WERI-Rb-1 (cell line): ENCODE measurements at regions not wholly inside any gene's neighbourhood (a gene's known extent, or its start where the extent isn't known, plus 50 kb on each side); places are given as distances from the start of the nearest gene placed in this dataset.

ENCODE experiments used
- DNase-seq: peaks from one replicate; pipeline ENCODE4 v3.0.0-alpha.2; 2020
- H3K27ac ChIP-seq: fragments of 250-450 bp; sonication (Bioruptor Pico); 2 replicates; pipeline ENCODE4 v1.5.1; 2020; ENCODE audit warnings: mild to moderate bottlenecking, moderate library complexity
- H3K27me3 ChIP-seq: fragments of 250-450 bp; sonication (Bioruptor Pico); 2 replicates; pipeline ENCODE4 v1.5.1; 2021; ENCODE audit warnings: mild to moderate bottlenecking, low read depth, moderate library complexity; ENCODE audit not compliant: insufficient read depth, severe bottlenecking
- H3K36me3 ChIP-seq: fragments of 250-450 bp; sonication (Bioruptor Pico); 2 replicates; pipeline ENCODE4 v1.5.1; 2020; ENCODE audit warnings: mild to moderate bottlenecking, moderate library complexity
- H3K4me3 ChIP-seq: 2 replicates; pipeline ENCODE4 v1.5.1; 2011; ENCODE audit warnings: low read depth, mild to moderate bottlenecking, control low read depth, low read length
- H3K9me3 ChIP-seq: fragments of 250-450 bp; sonication (Bioruptor Pico); 2 replicates; pipeline ENCODE4 v1.5.1; 2021; ENCODE audit warnings: mild to moderate bottlenecking, moderate library complexity; ENCODE audit not compliant: severe bottlenecking
- TF ChIP-seq, protein P1 (sequence below): IDR thresholded peaks from 2 replicates; pipeline ENCODE4 v1.5.1; 2011; ENCODE audit warnings: low read depth, mild to moderate bottlenecking, control low read depth, inconsistent platforms, low read length

DNA sequence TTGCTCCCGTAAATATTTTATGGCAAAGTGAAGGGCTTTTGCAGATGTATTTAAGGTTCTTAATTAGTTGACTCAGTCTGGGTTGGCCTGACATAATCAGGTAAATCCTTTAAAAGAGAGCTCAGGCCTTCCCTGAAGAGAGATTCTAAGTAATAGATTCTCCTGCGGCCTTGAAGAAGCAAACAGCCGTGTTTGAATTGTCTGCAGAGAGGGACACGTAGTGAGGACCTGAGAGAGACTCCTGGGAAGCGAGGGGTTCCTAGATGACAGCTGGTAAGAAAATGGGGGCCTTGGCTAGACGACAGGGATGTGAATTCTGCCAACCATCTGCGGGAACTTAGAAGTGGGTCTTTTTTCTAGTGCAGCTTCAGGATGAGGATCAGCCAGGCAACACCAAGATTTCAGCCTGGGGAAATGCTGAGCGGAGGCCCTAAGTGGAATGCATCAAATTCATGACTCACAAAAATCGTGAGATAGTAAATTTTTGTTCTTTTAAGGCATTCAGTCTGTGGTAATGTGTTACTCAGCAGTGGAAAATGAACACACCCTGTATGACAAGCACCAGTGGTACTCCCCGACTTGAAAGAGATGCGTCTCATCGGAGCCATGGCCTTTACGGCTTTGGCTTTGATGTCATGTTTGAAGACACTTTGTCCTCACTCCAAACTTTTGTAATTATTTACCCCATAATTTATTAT lies 62.1 kb upstream of the SMIM21 start:
- DNase-seq = no peak
- TF ChIP-seq, protein P1, sequence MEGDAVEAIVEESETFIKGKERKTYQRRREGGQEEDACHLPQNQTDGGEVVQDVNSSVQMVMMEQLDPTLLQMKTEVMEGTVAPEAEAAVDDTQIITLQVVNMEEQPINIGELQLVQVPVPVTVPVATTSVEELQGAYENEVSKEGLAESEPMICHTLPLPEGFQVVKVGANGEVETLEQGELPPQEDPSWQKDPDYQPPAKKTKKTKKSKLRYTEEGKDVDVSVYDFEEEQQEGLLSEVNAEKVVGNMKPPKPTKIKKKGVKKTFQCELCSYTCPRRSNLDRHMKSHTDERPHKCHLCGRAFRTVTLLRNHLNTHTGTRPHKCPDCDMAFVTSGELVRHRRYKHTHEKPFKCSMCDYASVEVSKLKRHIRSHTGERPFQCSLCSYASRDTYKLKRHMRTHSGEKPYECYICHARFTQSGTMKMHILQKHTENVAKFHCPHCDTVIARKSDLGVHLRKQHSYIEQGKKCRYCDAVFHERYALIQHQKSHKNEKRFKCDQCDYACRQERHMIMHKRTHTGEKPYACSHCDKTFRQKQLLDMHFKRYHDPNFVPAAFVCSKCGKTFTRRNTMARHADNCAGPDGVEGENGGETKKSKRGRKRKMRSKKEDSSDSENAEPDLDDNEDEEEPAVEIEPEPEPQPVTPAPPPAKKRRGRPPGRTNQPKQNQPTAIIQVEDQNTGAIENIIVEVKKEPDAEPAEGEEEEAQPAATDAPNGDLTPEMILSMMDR = no peak
- no peak overlapping the region for H3K27ac ChIP-seq

DNA sequence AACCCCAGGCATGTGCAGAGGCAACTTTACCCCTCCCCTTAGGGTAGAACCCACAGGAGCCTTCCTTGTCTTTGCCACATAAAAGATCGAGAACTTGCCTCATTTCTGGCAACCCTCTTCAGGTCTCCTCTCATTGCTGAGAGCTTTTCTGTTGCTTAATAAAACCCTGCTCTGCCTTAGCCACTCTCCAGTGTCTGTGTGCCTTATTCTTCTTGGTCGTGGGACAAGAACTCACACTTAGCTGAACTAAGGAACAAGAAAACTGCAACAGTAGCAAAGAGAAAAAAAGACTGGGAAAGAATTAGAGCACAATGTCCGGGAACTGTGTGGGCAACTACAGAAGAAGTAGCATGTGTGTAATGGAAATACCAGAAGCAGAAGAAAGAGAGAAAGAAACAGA lies 56.2 kb upstream of the SMIM21 start:
- H3K4me3 ChIP-seq = no peak overlapping the region
- TF ChIP-seq, protein P1 = no peak
- peaks cover 7% of the 10 kb centered on the region for H3K9me3 ChIP-seq
- no peak for DNase-seq
- H3K27me3 ChIP-seq = no peaks in the 10 kb centered on the region
- H3K27ac ChIP-seq = no peak overlapping the region
- no peaks in the 10 kb centered on the region for H3K36me3 ChIP-seq

More for the DNA sequence above, 62.1 kb upstream of the SMIM21 start:
- no peak overlapping the region for H3K4me3 ChIP-seq
- H3K36me3 ChIP-seq = no peaks in the 10 kb centered on the region
- H3K9me3 ChIP-seq = no peaks in the 10 kb centered on the region
- H3K27me3 ChIP-seq = no peaks in the 10 kb centered on the region

GRCh38 chr18:75482880-75483279 lies 55.4 kb upstream of the SMIM21 start:
- Histone ChIP-seq H3K4me3 (no peak overlapping the region), H3K27ac (no peak overlapping the region), H3K36me3 (no peaks in the 10 kb centered on the region), H3K9me3 (peaks cover 7% of the 10 kb centered on the region), H3K27me3 (no peaks in the 10 kb centered on the region)
- TF ChIP-seq, protein P1 = no peak
- DNase-seq = no peak

DNA sequence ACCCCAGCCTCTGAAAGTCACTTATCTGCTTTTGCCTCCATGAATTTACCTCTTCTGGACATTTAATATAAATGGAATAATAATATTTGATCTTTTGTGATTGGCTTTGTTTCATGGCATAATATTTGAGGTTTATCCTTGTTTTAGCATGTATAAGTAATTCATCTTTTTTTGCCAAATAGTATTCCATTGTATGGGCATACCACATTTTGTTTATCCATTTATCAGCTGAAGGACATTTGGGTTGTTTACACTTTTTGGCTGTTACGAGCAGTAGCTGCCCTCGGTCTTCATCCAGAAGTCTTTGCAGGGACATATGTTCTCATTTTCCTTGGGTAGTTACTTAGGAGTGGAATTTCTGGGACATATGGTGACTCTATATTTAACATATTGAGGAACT lies 53.0 kb upstream of the SMIM21 start:
- no peaks in the 10 kb centered on the region for H3K36me3 ChIP-seq
- H3K4me3 ChIP-seq = no peak overlapping the region
- no peak overlapping the region for H3K27ac ChIP-seq
- TF ChIP-seq, protein P1 = no peak
- no peak for DNase-seq
- H3K27me3 ChIP-seq = no peaks in the 10 kb centered on the region
- H3K9me3 ChIP-seq = peaks cover 7% of the 10 kb centered on the region

- TF ChIP-seq, protein P1 = peak; percentile 64
- H3K27me3 ChIP-seq = no peaks in the 10 kb centered on the region
- peaks cover 7% of the 10 kb centered on the region for H3K9me3 ChIP-seq
- no peak overlapping the region for H3K4me3 ChIP-seq
- DNase-seq = peak; percentile 30
- H3K36me3 ChIP-seq = no peaks in the 10 kb centered on the region
- no peak overlapping the region for H3K27ac ChIP-seq
Measured at GRCh38 chr18:75478996-75479880, 51.7 kb upstream of the SMIM21 start.
